Cardiac fibroblast (primary cell): ENCODE measurements at regions not wholly inside any gene's neighbourhood (a gene's known extent, or its start where the extent isn't known, plus 50 kb on each side); places are given as distances from the start of the nearest gene placed in this dataset.
"Not testable (repeated sequence)": the region's sequence is repeated elsewhere in the genome, so short reads cannot be mapped to it uniquely, and the experiment has no call there.

Source experiments
- DNase-seq, 2 donors: peaks; one replicate each; pipeline versions ENCODE4 v3.0.0 to v3.0.0-alpha.2; 2010; ENCODE audit warnings: low read depth in 2 of 2
- H3K4me3 ChIP-seq, 2 donors: replicated peaks in 1 of 2; 1 replicate in 1 of 2; 2 replicates in 1 of 2; pipeline ENCODE4 v1.5.1; 2011; ENCODE audit warnings: low read depth in 2 of 2, low read length in 2 of 2, mild to moderate bottlenecking in 2 of 2, moderate library complexity in 1 of 2
- TF ChIP-seq, protein P1 (sequence below): IDR thresholded peaks from one replicate; pipeline ENCODE4 v1.5.1; 2011; ENCODE audit warnings: low read depth, mild to moderate bottlenecking, low read length, inconsistent platforms

DNA sequence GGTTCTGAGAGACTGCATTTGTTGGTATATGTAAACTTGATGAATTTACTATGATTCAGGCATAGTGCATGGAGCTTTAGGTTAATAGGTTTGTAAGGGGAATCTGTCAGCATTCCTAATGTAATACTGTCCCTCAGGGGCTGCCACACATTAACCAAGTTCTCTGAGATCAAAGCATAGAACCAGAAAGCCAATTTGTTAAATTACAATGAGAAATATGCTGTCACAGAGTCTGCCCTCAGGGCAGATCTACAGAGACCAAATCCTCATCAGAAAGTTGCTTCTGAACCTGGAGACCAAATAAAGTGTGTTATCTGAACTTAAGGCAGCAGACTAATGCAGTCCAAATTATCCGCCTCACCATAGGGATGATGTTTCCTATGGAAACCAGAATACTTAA is 250.8 kb upstream of the HTR1E start:
- H3K4me3 ChIP-seq, result no peak overlapping the region
- TF ChIP-seq, protein P1, sequence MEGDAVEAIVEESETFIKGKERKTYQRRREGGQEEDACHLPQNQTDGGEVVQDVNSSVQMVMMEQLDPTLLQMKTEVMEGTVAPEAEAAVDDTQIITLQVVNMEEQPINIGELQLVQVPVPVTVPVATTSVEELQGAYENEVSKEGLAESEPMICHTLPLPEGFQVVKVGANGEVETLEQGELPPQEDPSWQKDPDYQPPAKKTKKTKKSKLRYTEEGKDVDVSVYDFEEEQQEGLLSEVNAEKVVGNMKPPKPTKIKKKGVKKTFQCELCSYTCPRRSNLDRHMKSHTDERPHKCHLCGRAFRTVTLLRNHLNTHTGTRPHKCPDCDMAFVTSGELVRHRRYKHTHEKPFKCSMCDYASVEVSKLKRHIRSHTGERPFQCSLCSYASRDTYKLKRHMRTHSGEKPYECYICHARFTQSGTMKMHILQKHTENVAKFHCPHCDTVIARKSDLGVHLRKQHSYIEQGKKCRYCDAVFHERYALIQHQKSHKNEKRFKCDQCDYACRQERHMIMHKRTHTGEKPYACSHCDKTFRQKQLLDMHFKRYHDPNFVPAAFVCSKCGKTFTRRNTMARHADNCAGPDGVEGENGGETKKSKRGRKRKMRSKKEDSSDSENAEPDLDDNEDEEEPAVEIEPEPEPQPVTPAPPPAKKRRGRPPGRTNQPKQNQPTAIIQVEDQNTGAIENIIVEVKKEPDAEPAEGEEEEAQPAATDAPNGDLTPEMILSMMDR, result no peak
- no peak for DNase-seq

DNA sequence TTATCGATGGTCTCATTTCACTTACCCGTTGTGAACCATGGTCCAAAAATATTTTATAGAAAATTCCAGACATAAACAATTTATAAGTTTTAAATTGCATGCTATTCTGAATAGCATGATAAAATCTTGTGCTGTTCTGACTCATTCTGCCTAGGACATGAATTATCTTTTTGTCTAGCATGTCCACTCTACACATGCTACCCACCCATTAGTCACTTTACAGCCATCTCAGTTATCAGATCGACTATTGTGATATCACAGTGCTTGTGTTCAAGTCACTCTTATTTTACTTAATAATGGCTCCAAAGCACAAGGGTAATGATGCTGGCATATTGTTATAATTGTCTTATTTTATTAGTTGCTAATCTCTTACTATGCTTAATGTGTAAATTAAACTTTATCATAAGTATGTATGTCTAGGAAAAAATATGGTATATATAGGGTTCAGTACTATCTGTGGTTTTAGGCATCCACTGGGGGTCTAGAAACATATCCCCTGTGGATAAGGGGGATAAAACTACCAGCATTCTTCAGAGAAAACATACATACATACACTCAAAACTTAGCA is 252.0 kb upstream of the HTR1E start:
- no peak for DNase-seq
- H3K4me3 ChIP-seq, result no peak overlapping the region
- TF ChIP-seq, protein P1, result no peak

DNA sequence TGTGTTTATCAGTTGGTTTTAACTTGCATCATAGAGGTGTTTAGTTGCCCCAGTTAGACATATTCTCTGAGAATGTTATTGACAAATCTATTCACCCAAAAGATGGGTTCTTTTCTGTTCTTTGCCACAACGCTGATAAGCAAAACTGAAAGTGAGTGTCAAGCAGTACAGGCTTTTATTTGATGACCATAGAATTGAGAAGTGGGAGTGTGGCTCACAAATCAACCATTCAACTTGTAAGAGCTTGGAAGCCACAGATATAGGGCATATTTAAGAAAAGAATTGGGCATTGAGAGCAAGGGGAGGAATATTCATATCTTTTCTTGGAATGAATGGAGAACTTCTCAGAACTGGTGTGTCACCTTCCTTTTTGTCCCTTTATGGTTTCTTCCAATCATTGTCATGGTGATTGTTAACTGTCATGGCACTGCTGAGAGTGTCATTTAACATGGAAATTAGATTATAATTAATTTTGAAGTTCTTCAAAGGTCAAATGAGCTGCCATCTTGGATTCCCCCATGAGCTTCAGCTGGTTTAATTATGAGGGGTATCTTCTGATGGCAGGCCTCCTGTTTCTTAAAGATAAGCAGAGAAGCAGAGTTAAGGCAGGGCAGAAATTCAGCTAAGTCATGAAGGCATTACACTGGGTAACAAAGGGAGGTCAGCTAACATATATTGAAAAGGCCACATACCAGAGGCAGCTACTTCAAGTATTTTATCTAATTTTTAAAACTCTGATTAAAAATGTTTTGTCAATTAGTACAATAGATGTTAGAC is 254.0 kb upstream of the HTR1E start:
- no peak for DNase-seq
- TF ChIP-seq, protein P1, result no peak
- no peak overlapping the region for H3K4me3 ChIP-seq

GRCh38 chr6:86682297-86682696 is 255.0 kb upstream of the HTR1E start:
- TF ChIP-seq, protein P1, result no peak
- DNase-seq, result no peak

GRCh38 chr6:86681140-86681539 is 256.2 kb upstream of the HTR1E start:
- DNase-seq, H3K4me3 ChIP-seq: not testable (repeated sequence)

More at GRCh38 chr6:86682297-86682696, 255.0 kb upstream of the HTR1E start:
- H3K4me3 ChIP-seq, result no peak overlapping the region

DNA sequence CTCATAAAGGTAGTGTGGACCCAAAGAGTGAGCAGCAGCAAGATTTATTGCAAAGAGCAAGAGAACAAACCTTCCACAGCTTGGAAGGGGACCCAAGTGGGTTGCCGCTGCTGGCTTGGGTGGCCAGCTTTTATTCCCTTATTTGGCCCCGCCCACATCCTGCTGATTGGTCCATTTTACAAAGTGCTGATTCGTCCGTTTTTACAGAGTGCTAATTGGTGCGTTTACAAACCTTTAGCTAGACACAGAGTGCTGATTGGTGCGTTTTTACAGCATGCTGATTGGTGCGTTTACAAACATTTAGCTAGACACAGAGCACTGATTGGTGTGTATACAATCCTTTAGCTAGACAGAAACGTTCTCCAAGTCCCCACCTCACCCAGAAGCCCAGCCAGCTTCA is 265.2 kb upstream of the HTR1E start:
- DNase-seq, H3K4me3 ChIP-seq: not testable (repeated sequence)

DNA sequence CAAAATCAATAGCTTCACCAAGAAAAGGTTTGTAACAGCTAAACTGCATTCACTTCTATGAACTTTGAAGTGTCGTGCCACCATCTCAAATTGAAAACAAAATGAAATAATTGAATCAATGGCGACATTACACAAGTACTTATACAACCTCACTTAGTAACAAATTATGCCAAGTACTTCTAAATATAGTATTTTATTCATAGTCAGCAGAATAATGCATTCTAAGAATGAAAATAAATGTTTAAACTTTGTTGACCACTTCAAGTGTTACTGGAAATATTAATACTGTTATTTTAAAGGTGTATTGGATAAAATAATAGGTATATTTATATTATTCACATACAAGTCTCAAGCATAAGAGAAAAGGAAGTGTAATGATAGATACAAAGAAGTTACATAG is 280.1 kb upstream of the HTR1E start:
- TF ChIP-seq, protein P1, result no peak
- DNase-seq, result no peak
- no peak overlapping the region for H3K4me3 ChIP-seq

DNA sequence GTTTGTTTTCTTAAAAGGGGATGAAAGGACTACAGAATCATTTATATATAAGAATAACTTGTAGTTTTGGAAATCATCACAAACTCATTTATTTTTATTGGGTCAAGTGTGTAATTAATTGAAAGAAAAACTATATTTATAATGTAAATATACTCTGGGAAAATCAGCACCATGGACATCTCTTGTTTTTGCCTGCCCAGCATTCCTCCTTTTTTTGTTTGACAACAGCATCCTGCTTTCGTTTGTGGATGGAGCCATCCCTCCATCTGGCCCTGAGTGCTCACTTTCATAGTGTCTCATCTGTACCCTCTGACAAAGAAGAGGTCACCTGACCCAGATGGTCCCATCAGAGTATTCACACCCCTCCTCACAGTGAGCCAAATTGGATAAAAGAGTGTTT is 308.2 kb upstream of the HTR1E start:
- TF ChIP-seq, protein P1, result no peak
- DNase-seq, result no peak
- H3K4me3 ChIP-seq, result no peak overlapping the region
